HL-60 (cell line): ENCODE measurements at regions not wholly inside any gene's neighbourhood (a gene's known extent, or its start where the extent isn't known, plus 50 kb on each side); places are given as distances from the start of the nearest gene placed in this dataset.

Experiments used
- DNase-seq, 2 experiments: peaks; one replicate each; pipeline ENCODE4 v3.0.0-alpha.2; 2010 to 2020; ENCODE audit warnings: low read depth in 1 of 2, low spot score in 1 of 2
- H3K27ac ChIP-seq: fragments of 250-450 bp; sonication (Bioruptor Pico); replicated peaks from 2 replicates; pipeline ENCODE4 v1.5.1; 2020; ENCODE audit warnings: mild to moderate bottlenecking, moderate library complexity
- H3K27me3 ChIP-seq: fragments of 250-450 bp; sonication (Bioruptor Pico); 2 replicates; pipeline ENCODE4 v1.5.1; 2021; ENCODE audit warnings: mild to moderate bottlenecking, moderate library complexity; ENCODE audit not compliant: insufficient read depth, poor library complexity, severe bottlenecking
- H3K4me3 ChIP-seq: replicated peaks from 2 replicates; pipeline ENCODE4 v1.5.1; 2011; ENCODE audit warnings: mild to moderate bottlenecking, control low read depth, low read length; ENCODE audit not compliant: insufficient read depth
- GABPA ChIP-seq: IDR thresholded peaks from 2 replicates; pipeline ENCODE4 v1.6.1; 2012; ENCODE audit warnings: low read depth
- POLR2AphosphoS5 ChIP-seq: IDR thresholded peaks from 2 replicates; pipeline ENCODE4 v1.6.1; 2012; ENCODE audit warnings: low read depth
- SPI1 ChIP-seq: IDR thresholded peaks from 2 replicates; pipeline ENCODE4 v1.6.1; 2012; ENCODE audit warnings: low read depth, mild to moderate bottlenecking, borderline replicate concordance
- TF ChIP-seq, protein P1 (sequence below): IDR thresholded peaks from one replicate; pipeline ENCODE4 v1.5.1; 2011; ENCODE audit warnings: low read length, control low read depth, inconsistent platforms; ENCODE audit not compliant: insufficient read depth
- TF ChIP-seq, protein P2 (sequence below): IDR thresholded peaks from 2 replicates; pipeline ENCODE4 v1.6.1; 2012; ENCODE audit warnings: low read depth; ENCODE audit not compliant: insufficient replicate concordance

DNA sequence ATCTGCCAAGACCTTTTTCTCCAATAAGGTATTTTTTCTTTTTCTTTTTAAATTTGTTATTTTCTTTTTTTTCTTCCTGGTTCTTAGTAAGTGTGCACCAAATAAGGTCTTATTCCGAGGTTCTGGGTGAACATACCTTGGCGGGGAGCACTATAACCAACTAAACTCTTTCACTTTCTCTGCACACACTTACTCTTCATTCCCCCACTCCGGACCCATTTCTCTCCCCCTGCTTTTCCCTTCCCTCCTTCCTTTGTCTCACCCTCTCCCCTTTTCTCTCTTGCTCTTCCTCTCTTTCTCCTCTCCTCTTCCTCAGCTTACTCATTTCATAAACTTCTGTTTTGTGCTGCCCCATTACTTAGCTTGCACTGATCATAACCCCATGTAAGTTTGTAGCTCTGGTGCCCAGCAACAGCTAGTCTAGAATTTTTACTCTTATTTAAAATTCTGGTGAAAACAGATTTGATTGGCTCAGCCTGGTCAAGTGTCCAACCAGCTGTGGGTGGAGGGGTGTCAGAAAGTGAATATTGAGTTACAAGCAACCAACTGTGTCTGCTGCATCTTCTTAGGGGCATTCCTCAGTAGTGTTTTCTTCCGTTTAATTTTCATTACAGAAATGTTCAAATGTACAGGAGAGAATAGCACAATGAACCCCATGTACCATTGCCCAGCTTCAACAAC, 297.5 kb downstream of the SHQ1 start:
- Histone ChIP-seq H3K27me3 (no peaks in the 10 kb centered on the region), H3K4me3 (no peak overlapping the region), H3K27ac (no peak overlapping the region)
- TF ChIP-seq SPI1, result no peak
- DNase-seq, result no peak

DNA sequence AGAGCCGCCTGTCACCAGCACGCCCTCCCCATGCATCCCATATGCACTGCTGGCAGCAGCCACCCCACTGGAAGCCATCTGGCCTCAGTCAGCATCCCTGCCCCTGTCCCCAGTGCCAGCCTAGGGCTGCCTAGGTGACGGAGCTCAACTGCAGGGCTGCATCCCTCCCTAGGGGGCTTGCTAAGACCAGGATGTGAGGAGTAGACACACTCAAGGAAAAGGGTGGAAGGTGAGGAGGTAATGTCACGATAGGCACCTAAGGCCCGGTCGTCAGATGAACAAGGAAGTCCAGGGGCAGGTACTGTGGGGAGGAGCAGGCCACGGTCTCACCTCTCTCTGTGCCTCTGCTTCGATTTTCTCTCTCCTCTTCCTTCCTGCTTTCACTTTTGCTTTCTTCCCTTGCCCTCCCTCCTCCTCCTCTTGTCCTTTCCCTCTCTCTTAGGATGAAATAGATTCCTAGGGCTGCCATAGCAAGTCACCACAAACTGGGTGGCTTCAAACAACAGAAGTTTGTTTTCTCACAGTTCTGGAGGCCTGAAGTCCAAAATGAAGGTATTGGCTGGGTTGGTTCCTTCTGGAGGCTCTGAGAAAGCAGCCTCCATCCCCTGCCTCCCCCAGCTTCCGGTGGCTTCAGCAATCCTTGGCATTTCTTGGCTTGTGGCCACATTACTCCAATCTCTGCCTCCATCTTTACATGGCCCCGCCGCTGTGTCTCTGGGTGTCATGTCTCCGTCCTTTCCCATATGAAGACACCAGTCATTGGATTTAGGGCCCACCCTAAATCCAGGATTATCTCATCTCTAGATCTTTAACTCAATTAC, 298.3 kb downstream of the SHQ1 start:
- DNase-seq, result no peak
- TF ChIP-seq POLR2AphosphoS5 (no peak), SPI1 (no peak), GABPA (no peak)
- TF ChIP-seq, protein P1, sequence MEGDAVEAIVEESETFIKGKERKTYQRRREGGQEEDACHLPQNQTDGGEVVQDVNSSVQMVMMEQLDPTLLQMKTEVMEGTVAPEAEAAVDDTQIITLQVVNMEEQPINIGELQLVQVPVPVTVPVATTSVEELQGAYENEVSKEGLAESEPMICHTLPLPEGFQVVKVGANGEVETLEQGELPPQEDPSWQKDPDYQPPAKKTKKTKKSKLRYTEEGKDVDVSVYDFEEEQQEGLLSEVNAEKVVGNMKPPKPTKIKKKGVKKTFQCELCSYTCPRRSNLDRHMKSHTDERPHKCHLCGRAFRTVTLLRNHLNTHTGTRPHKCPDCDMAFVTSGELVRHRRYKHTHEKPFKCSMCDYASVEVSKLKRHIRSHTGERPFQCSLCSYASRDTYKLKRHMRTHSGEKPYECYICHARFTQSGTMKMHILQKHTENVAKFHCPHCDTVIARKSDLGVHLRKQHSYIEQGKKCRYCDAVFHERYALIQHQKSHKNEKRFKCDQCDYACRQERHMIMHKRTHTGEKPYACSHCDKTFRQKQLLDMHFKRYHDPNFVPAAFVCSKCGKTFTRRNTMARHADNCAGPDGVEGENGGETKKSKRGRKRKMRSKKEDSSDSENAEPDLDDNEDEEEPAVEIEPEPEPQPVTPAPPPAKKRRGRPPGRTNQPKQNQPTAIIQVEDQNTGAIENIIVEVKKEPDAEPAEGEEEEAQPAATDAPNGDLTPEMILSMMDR, result no peak
- TF ChIP-seq, protein P2, sequence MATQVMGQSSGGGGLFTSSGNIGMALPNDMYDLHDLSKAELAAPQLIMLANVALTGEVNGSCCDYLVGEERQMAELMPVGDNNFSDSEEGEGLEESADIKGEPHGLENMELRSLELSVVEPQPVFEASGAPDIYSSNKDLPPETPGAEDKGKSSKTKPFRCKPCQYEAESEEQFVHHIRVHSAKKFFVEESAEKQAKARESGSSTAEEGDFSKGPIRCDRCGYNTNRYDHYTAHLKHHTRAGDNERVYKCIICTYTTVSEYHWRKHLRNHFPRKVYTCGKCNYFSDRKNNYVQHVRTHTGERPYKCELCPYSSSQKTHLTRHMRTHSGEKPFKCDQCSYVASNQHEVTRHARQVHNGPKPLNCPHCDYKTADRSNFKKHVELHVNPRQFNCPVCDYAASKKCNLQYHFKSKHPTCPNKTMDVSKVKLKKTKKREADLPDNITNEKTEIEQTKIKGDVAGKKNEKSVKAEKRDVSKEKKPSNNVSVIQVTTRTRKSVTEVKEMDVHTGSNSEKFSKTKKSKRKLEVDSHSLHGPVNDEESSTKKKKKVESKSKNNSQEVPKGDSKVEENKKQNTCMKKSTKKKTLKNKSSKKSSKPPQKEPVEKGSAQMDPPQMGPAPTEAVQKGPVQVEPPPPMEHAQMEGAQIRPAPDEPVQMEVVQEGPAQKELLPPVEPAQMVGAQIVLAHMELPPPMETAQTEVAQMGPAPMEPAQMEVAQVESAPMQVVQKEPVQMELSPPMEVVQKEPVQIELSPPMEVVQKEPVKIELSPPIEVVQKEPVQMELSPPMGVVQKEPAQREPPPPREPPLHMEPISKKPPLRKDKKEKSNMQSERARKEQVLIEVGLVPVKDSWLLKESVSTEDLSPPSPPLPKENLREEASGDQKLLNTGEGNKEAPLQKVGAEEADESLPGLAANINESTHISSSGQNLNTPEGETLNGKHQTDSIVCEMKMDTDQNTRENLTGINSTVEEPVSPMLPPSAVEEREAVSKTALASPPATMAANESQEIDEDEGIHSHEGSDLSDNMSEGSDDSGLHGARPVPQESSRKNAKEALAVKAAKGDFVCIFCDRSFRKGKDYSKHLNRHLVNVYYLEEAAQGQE, result no peak
- no peak overlapping the region for H3K4me3 ChIP-seq

DNA sequence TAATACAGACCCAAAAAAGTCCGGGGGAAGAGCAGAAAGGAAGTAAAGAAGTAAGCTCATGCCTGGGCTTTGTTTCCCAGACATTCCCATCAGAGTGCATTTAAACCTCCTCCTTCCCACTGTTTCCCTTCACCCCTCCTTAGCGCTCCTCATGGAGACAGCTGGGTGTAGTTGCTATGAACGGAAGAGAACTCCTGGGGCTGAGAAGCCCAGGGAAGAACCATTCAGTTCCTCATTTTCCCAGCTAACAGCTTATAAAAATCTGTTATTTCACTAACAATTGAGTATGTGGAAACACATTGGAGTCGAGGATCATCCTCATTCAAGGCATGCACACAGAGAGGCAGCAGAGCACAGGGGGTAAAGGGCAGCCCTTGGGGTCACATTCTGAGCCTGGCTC, 299.3 kb downstream of the SHQ1 start:
- DNase-seq, result no peak
- Histone ChIP-seq H3K27me3 (no peaks in the 10 kb centered on the region), H3K27ac (no peak overlapping the region), H3K4me3 (no peak overlapping the region)
- TF ChIP-seq, protein P2, result no peak
- TF ChIP-seq GABPA (no peak), SPI1 (peak; percentile 70; the same call in 1 of the 2 replicates)

More for the DNA sequence above, 298.3 kb downstream of the SHQ1 start:
- Histone ChIP-seq H3K27me3 (no peaks in the 10 kb centered on the region), H3K27ac (no peak overlapping the region)

DNA sequence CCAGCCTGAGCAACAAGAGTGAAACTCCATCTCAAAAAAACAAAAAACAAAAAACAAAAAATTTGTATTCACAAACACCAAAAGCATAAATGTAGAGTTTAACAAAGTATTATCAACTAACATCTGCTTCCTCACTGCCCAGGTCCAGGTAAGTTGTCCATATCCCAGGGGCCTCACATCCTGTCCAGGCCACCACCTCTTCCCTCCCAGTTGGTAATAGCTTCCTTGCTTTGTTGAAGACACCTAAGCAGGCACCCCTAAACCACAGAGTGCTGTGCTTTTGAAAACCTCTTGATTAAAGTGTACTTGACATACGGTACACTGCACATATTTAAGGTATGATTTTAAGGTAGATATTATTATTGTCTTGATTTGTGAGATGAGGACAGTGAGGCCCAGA, 299.8 kb downstream of the SHQ1 start:
- TF ChIP-seq, protein P1, result no peak
- Histone ChIP-seq H3K27ac (no peak overlapping the region), H3K27me3 (no peaks in the 10 kb centered on the region), H3K4me3 (no peak overlapping the region)
- no peak for DNase-seq
